Neural cell (in vitro differentiated cells): ENCODE measurements at regions not wholly inside any gene's neighbourhood (a gene's known extent, or its start where the extent isn't known, plus 50 kb on each side); places are given as distances from the start of the nearest gene placed in this dataset.

ENCODE experiments used
- H2AFZ ChIP-seq: fragments of 200-600, 300-800 bp; sonication (generic), shearing (Covaris generic); 2 replicates; pipeline ENCODE4 v1.6.0; 2014; ENCODE audit warnings: low read depth, mild to moderate bottlenecking, antibody characterized with exemption, low read length, moderate library complexity
- H3F3A ChIP-seq: fragments of 200-600 bp; shearing (Covaris generic); 2 replicates; pipeline ENCODE4 v1.6.1; 2016; ENCODE audit warnings: mild to moderate bottlenecking, moderate library complexity, mixed read lengths, antibody characterized with exemption, low read length; ENCODE audit not compliant: insufficient read depth, poor library complexity, severe bottlenecking
- H3K27ac ChIP-seq: fragments of 200-600, 300-800 bp; sonication (generic), shearing (Covaris generic); 2 replicates; pipeline ENCODE4 v1.5.1; 2014; ENCODE audit warnings: mild to moderate bottlenecking, low read length, moderate library complexity
- H3K27me3 ChIP-seq: fragments of 300-800, 200-600 bp; sonication (generic), shearing (Covaris generic); 2 replicates; pipeline ENCODE4 v1.6.0; 2014; ENCODE audit warnings: mild to moderate bottlenecking, low read depth, low read length, moderate library complexity; ENCODE audit not compliant: insufficient read depth
- H3K36me3 ChIP-seq: fragments of 300-800, 200-600 bp; sonication (generic), shearing (Covaris generic); 2 replicates; pipeline ENCODE4 v1.5.1; 2014; ENCODE audit warnings: mild to moderate bottlenecking, antibody characterized with exemption, low read length, moderate library complexity; ENCODE audit not compliant: insufficient read depth
- H3K4me2 ChIP-seq: fragments of 300-800, 200-600 bp; sonication (generic), shearing (Covaris generic); 2 replicates; pipeline ENCODE4 v1.6.0; 2014; ENCODE audit warnings: mild to moderate bottlenecking, low read length
- H3K4me3 ChIP-seq: fragments of 300-800, 200-600 bp; sonication (generic), shearing (Covaris generic); 2 replicates; pipeline ENCODE4 v1.5.1; 2014; ENCODE audit warnings: mild to moderate bottlenecking, low read length, moderate library complexity
- H3K79me2 ChIP-seq: fragments of 200-600 bp; shearing (Covaris generic); replicated peaks from 2 replicates; pipeline ENCODE4 v1.6.0; 2014; ENCODE audit warnings: mild to moderate bottlenecking, low read length, moderate library complexity; ENCODE audit not compliant: insufficient read depth
- H3K9ac ChIP-seq: fragments of 300-800, 200-600 bp; sonication (generic), shearing (Covaris generic); 2 replicates; pipeline ENCODE4 v1.6.1; 2016; ENCODE audit warnings: mild to moderate bottlenecking, low read length, mixed read lengths
- H3K9me2 ChIP-seq: fragments of 200-600 bp; shearing (Covaris generic); 2 replicates; pipeline ENCODE4 v1.6.1; 2016; ENCODE audit warnings: mild to moderate bottlenecking, low read length, mixed read lengths; ENCODE audit not compliant: insufficient read depth
- H3K9me3 ChIP-seq: fragments of 200-600, 300-800 bp; sonication (generic), shearing (Covaris generic); 2 replicates; pipeline ENCODE4 v1.6.1; 2016; ENCODE audit warnings: mild to moderate bottlenecking, mixed run types, low read length, moderate library complexity, mixed read lengths
- H4K20me1 ChIP-seq: fragments of 200-600 bp; shearing (Covaris generic); 2 replicates; pipeline ENCODE4 v1.6.1; 2016; ENCODE audit warnings: mild to moderate bottlenecking, mixed run types; ENCODE audit not compliant: insufficient read depth
- CTCF ChIP-seq: fragments of 450-650 bp; IDR thresholded peaks from 2 replicates; pipeline ENCODE4 v1.5.1; 2014; ENCODE audit warnings: antibody characterized with exemption, mild to moderate bottlenecking, moderate library complexity; ENCODE audit not compliant: poor library complexity, severe bottlenecking
- EP300 ChIP-seq: fragments of 450-650 bp; conservative IDR thresholded peaks from 2 replicates; pipeline ENCODE4 v1.6.1; 2014; ENCODE audit warnings: antibody characterized with exemption, mild to moderate bottlenecking, moderate library complexity; ENCODE audit not compliant: poor library complexity, severe bottlenecking
- EZH2 ChIP-seq: fragments of 200-600, 300-800 bp; shearing (Covaris generic), sonication (generic); IDR thresholded peaks from 2 replicates; pipeline ENCODE4 v1.6.1; 2014; ENCODE audit warnings: antibody characterized with exemption, low read length, borderline replicate concordance, mild to moderate bottlenecking; ENCODE audit not compliant: insufficient read depth, poor library complexity, severe bottlenecking
- MXI1 ChIP-seq: fragments of 450-650 bp; conservative IDR thresholded peaks from 2 replicates; pipeline ENCODE4 v1.6.1; 2014; ENCODE audit warnings: antibody characterized with exemption, mild to moderate bottlenecking; ENCODE audit not compliant: poor library complexity, severe bottlenecking
- POLR2AphosphoS5 ChIP-seq: IDR thresholded peaks from 2 replicates; pipeline ENCODE4 v1.6.1; 2012
- RAD21 ChIP-seq: fragments of 450-650 bp; conservative IDR thresholded peaks from 2 replicates; pipeline ENCODE4 v1.6.1; 2014; ENCODE audit warnings: antibody characterized with exemption, mild to moderate bottlenecking, moderate library complexity
- REST ChIP-seq: IDR thresholded peaks from 2 replicates; pipeline ENCODE4 v1.6.1; 2012; ENCODE audit warnings: borderline replicate concordance
- SMC3 ChIP-seq: fragments of 450-650 bp; conservative IDR thresholded peaks from 2 replicates; pipeline ENCODE4 v1.6.1; 2014; ENCODE audit warnings: antibody characterized with exemption, mild to moderate bottlenecking, moderate library complexity; ENCODE audit not compliant: poor library complexity
- TAF1 ChIP-seq: IDR thresholded peaks from 2 replicates; pipeline ENCODE4 v1.6.1; 2012; ENCODE audit warnings: low read depth

GRCh38 chr13:57346786-57347185 is 179.8 kb downstream of the PRR20E start:
- no peaks in the 10 kb centered on the region for H3K9me3 ChIP-seq
- H3K27ac ChIP-seq = no peak overlapping the region
- no peak for TF ChIP-seq EP300
- no peak for TF ChIP-seq MXI1
- TF ChIP-seq RAD21 = no peak
- TF ChIP-seq CTCF = no peak
- no peak for TF ChIP-seq EZH2
- TF ChIP-seq SMC3 = no peak
- TF ChIP-seq POLR2AphosphoS5 = no peak
- no peak for TF ChIP-seq TAF1
- TF ChIP-seq REST = no peak
- no peaks in the 10 kb centered on the region for H3K79me2 ChIP-seq
- H3K9ac ChIP-seq = no peak overlapping the region
- H3K4me2 ChIP-seq = no peak overlapping the region
- no peaks in the 10 kb centered on the region for H4K20me1 ChIP-seq
- H3F3A ChIP-seq = no peaks in the 10 kb centered on the region
- H3K27me3 ChIP-seq = no peaks in the 10 kb centered on the region
- no peak overlapping the region for H3K4me3 ChIP-seq
- H3K36me3 ChIP-seq = no peaks in the 10 kb centered on the region
- no peak overlapping the region for H2AFZ ChIP-seq
- H3K9me2 ChIP-seq = no peaks in the 10 kb centered on the region

- H3F3A ChIP-seq = no peaks in the 10 kb centered on the region
- no peak overlapping the region for H3K27ac ChIP-seq
- H3K27me3 ChIP-seq = no peaks in the 10 kb centered on the region
Measured at GRCh38 chr13:57352114-57352513, 185.1 kb downstream of the PRR20E start.

More at GRCh38 chr13:57352114-57352513, 185.1 kb downstream of the PRR20E start:
- TF ChIP-seq TAF1 (no peak), CTCF (no peak), REST (no peak), SMC3 (no peak), EP300 (no peak), EZH2 (no peak)
- Histone ChIP-seq H3K9me2 (no peaks in the 10 kb centered on the region), H3K4me2 (no peak overlapping the region), H2AFZ (no peak overlapping the region), H3K4me3 (no peak overlapping the region), H3K9ac (no peak overlapping the region), H3K9me3 (no peaks in the 10 kb centered on the region), H3K79me2 (no peaks in the 10 kb centered on the region), H3K36me3 (no peaks in the 10 kb centered on the region), H4K20me1 (no peaks in the 10 kb centered on the region)
